Skeletal muscle tissue (tissue), 3 donors: ENCODE measurements at regions not wholly inside any gene's neighbourhood (a gene's known extent, or its start where the extent isn't known, plus 50 kb on each side); places are given as distances from the start of the nearest gene placed in this dataset.
"Not testable (repeated sequence)": the region's sequence is repeated elsewhere in the genome, so short reads cannot be mapped to it uniquely, and the experiment has no call there.

Source experiments
- H3K27ac ChIP-seq: one replicate; pipeline ENCODE4 v1.7.0; 2013; ENCODE audit warnings: mild to moderate bottlenecking, low read depth, low read length, inconsistent platforms
- H3K27me3 ChIP-seq, 3 donors: one replicate each; pipeline ENCODE4 v1.7.0; 2013; ENCODE audit warnings: low read length in 3 of 3; ENCODE audit not compliant: control insufficient read depth in 3 of 3, insufficient read depth in 3 of 3
- H3K36me3 ChIP-seq, 3 donors: one replicate each; pipeline ENCODE4 v1.7.0; 2013; ENCODE audit warnings: low read length in 3 of 3; ENCODE audit not compliant: control insufficient read depth in 3 of 3, insufficient read depth in 3 of 3
- H3K4me1 ChIP-seq, 3 donors: one replicate each; pipeline ENCODE4 v1.7.0; 2013; ENCODE audit warnings: low read length in 3 of 3, mild to moderate bottlenecking in 3 of 3; ENCODE audit not compliant: control insufficient read depth in 3 of 3, insufficient read depth in 3 of 3
- H3K4me3 ChIP-seq, 3 donors: one replicate each; pipeline ENCODE4 v1.7.0; 2013; ENCODE audit warnings: low read length in 3 of 3
- H3K9ac ChIP-seq, 3 donors: one replicate each; pipeline ENCODE4 v1.7.0; 2013; ENCODE audit warnings: low read length in 3 of 3, mild to moderate bottlenecking in 3 of 3, moderate library complexity in 2 of 3, low read depth in 1 of 3
- H3K9me3 ChIP-seq, 3 donors: one replicate each; pipeline ENCODE4 v1.7.0; 2013; ENCODE audit warnings: low read length in 3 of 3; ENCODE audit not compliant: control insufficient read depth in 3 of 3
- donor health status: Osteomylitis.

GRCh38 chr1:60655679-60656355 is 426.5 kb upstream of the NFIA start:
- Histone ChIP-seq H3K4me3 (no peak overlapping the region), H3K27me3 (no peaks in the 10 kb centered on the region), H3K27ac (no peak overlapping the region), H3K36me3 (no peaks in the 10 kb centered on the region), H3K9ac (no peak overlapping the region), H3K9me3 (peaks cover 0 to 2% (median 0%) of the 10 kb centered on the region in 3 donors), H3K4me1 (no peaks in the 10 kb centered on the region)

- H3K4me3 ChIP-seq, H3K4me1 ChIP-seq, H3K9ac ChIP-seq, H3K9me3 ChIP-seq, H3K27me3 ChIP-seq, H3K27ac ChIP-seq, H3K36me3 ChIP-seq: not testable (repeated sequence)
These were observed 442.3 kb upstream of the NFIA start for GRCh38 chr1:60640033-60640551.

GRCh38 chr1:60639287-60639686 is 443.1 kb upstream of the NFIA start:
- H3K27ac ChIP-seq: no peak overlapping the region
- no peak overlapping the region for H3K9ac ChIP-seq
- H3K4me3 ChIP-seq: no peak overlapping the region
- H3K4me1 ChIP-seq: no peaks in the 10 kb centered on the region
- H3K27me3 ChIP-seq: no peaks in the 10 kb centered on the region
- H3K36me3 ChIP-seq: no peaks in the 10 kb centered on the region
- H3K9me3 ChIP-seq: no peaks in the 10 kb centered on the region

- H3K27me3 ChIP-seq: no peaks in the 10 kb centered on the region
- no peak overlapping the region for H3K27ac ChIP-seq
- H3K4me3 ChIP-seq: no peak overlapping the region
- no peaks in the 10 kb centered on the region for H3K9me3 ChIP-seq
- H3K4me1 ChIP-seq: no peaks in the 10 kb centered on the region
- no peak overlapping the region for H3K9ac ChIP-seq
- H3K36me3 ChIP-seq: no peaks in the 10 kb centered on the region
These were observed 444.7 kb upstream of the NFIA start for GRCh38 chr1:60637651-60638050.

- Histone ChIP-seq H3K9me3 (no peaks in the 10 kb centered on the region), H3K27ac (no peak overlapping the region), H3K9ac (no peak overlapping the region), H3K4me1 (no peaks in the 10 kb centered on the region), H3K27me3 (no peaks in the 10 kb centered on the region), H3K4me3 (no peak overlapping the region), H3K36me3 (no peaks in the 10 kb centered on the region)
These were observed 445.4 kb upstream of the NFIA start for GRCh38 chr1:60636946-60637345.

- no peaks in the 10 kb centered on the region for H3K4me1 ChIP-seq
- H3K4me3 ChIP-seq: no peak overlapping the region
- H3K27me3 ChIP-seq: no peaks in the 10 kb centered on the region
- H3K36me3 ChIP-seq: no peaks in the 10 kb centered on the region
- no peak overlapping the region for H3K27ac ChIP-seq
- H3K9ac ChIP-seq: no peak overlapping the region
- no peaks in the 10 kb centered on the region for H3K9me3 ChIP-seq
These were observed 448.3 kb upstream of the NFIA start for GRCh38 chr1:60634106-60634505.

GRCh38 chr1:60622486-60622885 is 459.9 kb upstream of the NFIA start:
- Histone ChIP-seq H3K9me3 (no peaks in the 10 kb centered on the region), H3K9ac (no peak overlapping the region), H3K27ac (no peak overlapping the region), H3K4me3 (no peak overlapping the region), H3K36me3 (no peaks in the 10 kb centered on the region), H3K27me3 (no peaks in the 10 kb centered on the region), H3K4me1 (peaks cover 0 to 4% (median 0%) of the 10 kb centered on the region in 3 donors)

GRCh38 chr1:60621368-60621851 is 461.0 kb upstream of the NFIA start:
- Histone ChIP-seq H3K9ac (no peak overlapping the region), H3K9me3 (no peaks in the 10 kb centered on the region), H3K36me3 (no peaks in the 10 kb centered on the region), H3K27me3 (no peaks in the 10 kb centered on the region), H3K4me3 (no peak overlapping the region), H3K4me1 (peaks cover 0 to 4% (median 0%) of the 10 kb centered on the region in 3 donors), H3K27ac (no peak overlapping the region)

GRCh38 chr1:60620087-60620486 is 462.3 kb upstream of the NFIA start:
- H3K9ac ChIP-seq: no peak overlapping the region
- peaks cover 0 to 4% (median 0%) of the 10 kb centered on the region in 3 donors for H3K4me1 ChIP-seq
- no peaks in the 10 kb centered on the region for H3K36me3 ChIP-seq
- H3K27me3 ChIP-seq: no peaks in the 10 kb centered on the region
- no peak overlapping the region for H3K27ac ChIP-seq
- H3K9me3 ChIP-seq: no peaks in the 10 kb centered on the region
- no peak overlapping the region for H3K4me3 ChIP-seq

GRCh38 chr1:60619581-60619980 is 462.8 kb upstream of the NFIA start:
- H3K27ac ChIP-seq: no peak overlapping the region

More at GRCh38 chr1:60619581-60619980, 462.8 kb upstream of the NFIA start:
- no peak overlapping the region for H3K4me3 ChIP-seq
- no peaks in the 10 kb centered on the region for H3K36me3 ChIP-seq
- H3K4me1 ChIP-seq: peaks cover 0 to 4% (median 0%) of the 10 kb centered on the region in 3 donors
- H3K27me3 ChIP-seq: no peaks in the 10 kb centered on the region
- H3K9me3 ChIP-seq: no peaks in the 10 kb centered on the region
- H3K9ac ChIP-seq: no peak overlapping the region
